DMS 273 treated with DMSO at 0.1 percent for 48 hours (cell line): ENCODE measurements at regions not wholly inside any gene's neighbourhood (a gene's known extent, or its start where the extent isn't known, plus 50 kb on each side); places are given as distances from the start of the nearest gene placed in this dataset.
"Not testable (repeated sequence)": the region's sequence is repeated elsewhere in the genome, so short reads cannot be mapped to it uniquely, and the experiment has no call there.

ENCODE experiments used
- DNase-seq: peaks from one replicate; lab custom pipeline; 2025; lab: John Stamatoyannopoulos, UW

DNA sequence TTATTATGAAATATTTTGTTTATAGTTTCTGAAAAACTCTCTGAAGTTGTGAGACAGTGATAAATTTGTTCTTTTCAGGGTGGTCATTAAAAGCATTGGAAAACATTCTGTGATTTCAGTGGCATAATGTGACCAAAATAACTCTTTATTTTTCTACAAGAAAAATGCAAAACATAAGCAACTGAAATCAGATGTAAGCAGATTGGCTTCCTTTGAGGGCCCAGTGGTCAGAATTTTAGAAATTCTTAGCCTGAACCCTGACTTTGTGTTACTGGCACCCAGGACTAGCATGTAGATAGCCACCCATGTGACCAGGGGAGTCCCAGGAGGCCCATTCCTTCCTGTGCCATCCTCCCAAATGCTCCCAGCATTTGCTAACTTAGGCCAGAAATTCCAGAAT, 145.6 kb upstream of the SLC38A2 start:
- no peak for DNase-seq

DNA sequence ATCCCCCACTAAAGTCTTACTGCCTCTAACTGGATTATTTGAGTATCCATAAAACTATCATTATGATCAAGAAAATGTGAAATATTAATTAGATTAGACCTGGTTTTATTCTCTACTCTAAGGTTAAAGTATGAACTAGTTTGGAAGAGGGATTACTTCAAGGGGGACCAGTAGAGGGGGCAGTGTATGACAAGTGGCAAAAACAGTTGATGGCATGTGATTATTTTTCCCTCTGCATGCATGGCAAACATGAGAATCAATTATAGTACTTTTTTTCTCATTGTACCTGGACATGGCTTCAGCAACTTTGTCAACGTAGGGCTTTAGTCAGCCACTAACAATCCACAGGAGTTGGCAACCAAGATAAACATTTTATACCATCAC, 145.0 kb upstream of the SLC38A2 start:
- DNase-seq: no peak

DNA sequence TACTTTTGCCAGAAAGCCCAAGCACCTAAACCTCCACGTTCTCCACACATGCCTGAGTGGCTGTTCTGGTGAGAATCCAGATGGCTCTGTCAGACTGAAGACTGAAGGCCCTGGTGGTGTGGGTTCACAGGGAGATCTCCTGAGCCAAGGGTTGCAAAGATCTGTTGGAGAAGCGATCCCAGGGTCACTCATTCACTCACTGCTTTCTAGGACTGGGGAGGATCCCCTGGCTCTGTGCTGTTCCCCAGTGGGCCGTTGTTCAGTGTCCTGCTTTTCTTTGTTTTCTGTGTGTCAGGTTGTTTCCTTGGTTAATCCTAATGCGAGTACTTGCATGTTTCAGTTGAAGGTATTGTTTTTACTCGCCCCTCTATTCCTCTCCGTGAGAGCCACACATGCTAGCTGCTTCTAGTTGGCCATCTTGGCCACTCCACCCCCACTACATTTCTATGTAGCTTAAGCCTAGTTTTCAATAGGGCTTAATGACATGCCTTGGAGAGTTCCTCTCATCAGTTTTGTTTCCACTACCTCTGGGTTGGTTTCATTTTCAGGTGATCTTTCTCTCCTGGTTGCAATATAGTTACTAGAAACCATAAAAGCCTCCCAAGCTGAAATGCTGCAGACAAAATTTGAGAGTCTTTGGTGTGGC, 144.5 kb upstream of the SLC38A2 start:
- DNase-seq: no peak

DNA sequence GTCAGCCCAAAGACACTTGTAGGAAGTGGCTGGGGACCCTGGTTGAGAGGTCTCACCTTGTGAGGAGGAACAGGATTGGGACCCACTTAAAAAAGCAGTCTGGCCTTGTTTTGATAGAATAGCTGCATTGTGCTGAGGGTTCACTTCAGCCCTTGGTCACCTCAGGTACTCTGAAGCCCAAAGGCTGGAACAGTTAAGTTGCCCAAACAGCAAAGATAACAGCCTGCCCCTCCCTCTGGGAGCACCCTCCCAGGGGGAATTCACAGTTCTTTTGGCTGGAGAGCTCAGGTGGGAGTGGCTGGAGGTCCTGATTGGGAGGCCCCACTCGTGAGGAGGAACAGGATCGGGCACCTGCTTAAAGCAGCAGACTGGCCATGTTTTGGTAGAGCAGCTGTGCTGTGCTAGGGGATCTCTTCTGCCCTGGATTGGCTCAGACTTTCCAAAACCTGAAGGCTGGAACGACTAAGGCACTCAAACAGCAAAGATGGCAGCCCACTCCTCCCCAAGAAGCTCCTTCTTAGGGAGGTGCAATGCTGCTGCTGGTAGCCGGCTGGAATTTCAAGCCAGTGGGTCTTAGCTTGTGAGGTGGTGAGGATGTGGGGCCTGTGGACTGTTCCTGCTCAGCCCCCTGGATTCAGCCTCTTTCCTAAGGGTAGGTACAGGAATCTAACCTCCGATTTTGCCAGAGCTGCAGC, 143.8 kb upstream of the SLC38A2 start:
- DNase-seq: no peak

DNA sequence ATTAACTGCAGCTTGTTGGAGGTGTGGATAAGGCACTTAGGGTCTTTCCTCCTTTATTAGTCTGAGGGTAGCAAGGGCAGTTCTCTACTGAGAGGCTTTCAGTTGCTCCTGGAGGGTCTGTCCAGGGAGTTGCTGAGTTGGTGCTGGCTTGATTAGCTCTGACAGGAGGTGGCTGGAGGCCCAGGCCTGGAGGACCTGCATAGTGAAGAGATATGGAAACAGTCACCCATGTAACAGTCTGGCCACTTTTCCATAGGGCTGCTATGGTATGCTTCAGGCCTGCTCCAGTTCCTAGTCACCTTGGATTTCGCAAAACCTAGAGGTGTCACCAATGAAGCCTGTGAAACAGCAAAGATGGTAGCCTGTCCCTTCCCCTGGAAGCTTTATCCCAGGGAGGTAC, 143.3 kb upstream of the SLC38A2 start:
- no peak for DNase-seq

DNA sequence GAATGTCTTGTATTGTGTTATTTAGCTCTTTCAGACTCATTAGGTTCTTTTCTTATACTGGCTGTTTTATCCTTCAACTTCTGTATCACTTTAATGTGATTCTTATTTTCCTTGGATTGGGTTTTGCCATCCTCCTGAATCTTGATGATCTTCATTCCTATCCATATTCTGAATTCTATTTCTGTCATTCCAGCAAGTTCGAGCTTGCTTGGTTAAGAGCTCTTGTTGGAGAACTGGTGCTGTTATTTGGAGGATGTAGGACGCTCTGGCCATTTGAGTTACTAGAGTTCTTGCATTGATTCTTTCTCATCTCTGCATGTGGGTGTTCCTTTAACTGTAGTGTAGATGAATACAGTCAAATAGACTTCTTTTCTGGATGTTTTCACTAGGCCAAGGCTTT, 142.3 kb upstream of the SLC38A2 start:
- DNase-seq: no peak

DNA sequence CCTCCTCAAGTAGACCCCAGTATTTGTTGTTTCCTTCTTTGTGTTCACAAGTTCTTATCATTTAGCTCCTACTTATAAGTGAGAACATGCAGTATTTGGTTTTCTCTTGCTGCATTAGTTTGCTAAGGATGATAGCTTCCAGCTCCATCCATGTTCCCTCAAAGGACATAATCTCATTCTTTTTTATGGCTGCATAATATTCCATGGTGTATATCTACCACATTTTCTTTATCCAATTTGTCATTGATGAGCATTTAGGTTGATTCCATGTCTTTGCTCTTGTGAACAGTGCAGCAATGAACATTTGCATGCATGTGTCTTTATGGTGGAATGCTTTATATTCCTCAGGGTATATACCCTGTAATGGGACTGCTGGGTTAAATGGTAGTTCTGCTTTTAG, 137.7 kb upstream of the SLC38A2 start:
- not testable (repeated sequence) for DNase-seq

DNA sequence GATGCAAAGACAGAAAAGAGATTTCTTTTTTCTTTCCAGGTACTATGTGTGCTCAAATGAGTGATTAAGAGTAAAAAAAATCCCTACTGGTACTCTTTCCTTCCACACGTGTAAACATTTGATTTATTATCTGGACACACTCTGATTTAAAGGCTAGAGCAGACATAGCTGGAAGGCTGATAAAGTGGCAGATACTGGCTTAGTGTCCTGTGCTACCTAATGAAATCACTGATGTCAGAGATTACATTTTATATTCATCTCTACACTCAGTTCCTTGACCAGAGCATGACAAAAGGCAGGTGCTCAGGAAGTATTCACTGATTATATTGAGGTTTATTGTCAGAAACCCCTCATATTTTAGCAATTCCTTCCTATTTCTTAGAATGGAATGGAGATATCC, 136.6 kb upstream of the SLC38A2 start:
- no peak for DNase-seq

DNA sequence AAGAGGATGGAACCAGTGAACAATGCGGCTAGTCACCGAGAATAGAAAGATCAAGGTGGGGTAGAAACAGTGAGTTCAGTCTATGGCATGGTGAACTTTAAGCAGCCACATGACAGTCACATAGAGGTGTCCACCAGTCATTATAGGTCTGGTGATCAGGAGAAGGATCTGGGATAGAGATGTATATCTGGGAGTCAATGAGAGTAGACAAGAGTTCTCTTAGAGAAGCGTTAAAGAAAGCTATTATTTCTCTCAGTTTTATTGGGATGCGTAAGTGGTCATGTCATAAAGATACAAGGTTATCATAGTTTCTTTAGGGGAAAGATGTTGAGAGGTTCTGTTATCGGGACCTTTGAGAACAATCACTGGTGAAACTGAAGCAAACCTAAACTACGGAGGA, 136.1 kb upstream of the SLC38A2 start:
- DNase-seq: no peak

DNA sequence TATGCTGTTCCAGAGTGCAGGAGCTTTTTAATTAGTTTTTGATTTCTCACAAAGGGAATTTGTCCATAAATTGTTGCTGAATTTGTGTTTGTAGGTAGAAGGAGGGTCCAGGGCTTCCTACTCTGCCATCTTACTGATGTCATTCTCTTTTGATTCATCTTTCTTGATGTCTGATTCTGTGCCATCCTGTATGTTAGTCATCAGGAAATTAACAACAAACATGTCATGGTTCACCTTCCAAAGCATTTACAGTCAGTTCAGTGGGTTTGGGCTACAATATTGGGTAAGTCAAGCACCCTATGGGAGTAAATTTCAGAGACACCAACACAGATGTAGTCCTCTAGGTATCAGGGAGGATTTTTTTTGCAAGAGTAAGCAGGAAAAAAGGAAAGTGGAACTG, 135.2 kb upstream of the SLC38A2 start:
- no peak for DNase-seq

DNA sequence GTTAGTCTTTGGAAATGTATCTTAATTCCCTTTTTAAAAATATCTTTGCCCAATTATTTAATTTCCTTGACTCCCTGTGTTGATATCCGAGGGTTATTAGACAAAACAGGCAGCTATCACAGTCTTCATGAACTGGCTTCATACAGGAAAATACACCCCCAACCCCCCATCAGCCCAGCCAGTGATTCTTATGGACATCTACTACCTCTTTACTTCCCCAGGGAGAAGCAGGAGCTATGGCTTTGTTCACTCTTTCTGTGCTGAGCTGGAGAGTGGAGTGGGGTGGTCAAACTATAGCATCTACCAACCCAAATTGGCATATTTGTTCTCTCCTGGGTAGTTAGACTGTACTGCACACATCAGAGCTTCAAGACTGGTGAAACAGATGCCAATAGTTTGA, 134.4 kb upstream of the SLC38A2 start:
- DNase-seq: no peak

DNA sequence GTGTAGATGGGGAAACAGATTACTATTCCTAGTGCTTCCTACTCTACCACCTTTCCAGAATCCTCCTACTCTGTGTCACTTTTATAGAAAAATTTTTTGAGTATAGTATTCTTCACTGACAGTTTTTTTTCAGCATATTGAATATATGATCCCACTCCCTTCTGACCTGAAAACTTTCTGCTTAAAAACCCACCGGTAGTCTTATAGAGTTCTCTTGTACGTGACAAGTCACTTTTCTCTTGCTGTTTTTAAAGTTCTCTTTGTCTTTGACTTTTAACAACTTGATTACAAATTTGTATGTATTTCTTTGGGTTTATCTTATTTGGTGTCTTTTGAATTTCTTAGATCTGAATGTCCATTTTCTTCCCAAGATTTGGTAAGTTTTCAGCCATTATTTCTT, 133.6 kb upstream of the SLC38A2 start:
- no peak for DNase-seq

DNA sequence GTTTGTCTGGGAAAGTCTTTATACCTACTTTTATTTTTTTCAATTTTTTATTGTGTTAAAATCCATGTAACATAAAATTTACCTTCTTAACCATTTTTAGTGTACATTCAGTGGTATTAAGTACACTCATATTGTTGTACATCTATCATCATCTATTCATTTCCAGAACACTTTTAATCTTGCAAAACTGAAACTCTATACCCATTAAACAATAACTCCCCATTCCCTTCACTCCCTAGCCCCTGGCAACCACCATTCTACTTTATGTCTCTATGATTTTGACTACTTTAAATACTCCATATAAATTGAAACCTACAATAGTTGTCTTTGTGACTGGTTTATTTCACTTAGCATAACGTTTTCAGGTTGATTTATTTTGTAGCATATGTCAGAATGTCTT, 131.9 kb upstream of the SLC38A2 start:
- no peak for DNase-seq

DNA sequence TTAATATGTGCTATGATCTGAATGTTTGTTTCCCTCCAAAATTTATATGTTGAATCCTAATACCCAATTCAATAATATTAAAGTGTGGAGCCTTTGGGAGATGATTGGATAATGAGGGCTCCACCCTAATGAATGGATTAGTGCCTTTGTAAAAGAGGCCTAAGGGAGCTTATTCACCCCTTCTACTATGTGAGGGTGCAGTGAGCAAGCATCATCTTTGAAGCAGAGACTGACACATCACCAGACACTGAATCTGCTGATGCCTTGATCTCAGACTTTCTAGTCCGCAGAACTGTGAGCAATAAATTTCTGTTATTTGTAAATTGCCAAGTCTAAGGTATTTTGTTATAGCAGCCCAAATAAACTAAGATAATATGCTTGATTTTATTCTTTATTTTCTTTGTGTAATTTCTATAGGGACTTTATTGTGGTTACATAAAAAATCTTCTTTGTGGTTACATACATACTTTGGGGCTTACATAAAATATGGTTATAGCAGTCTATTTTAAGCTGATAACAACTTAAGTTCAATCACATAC, 131.1 kb upstream of the SLC38A2 start:
- DNase-seq: no peak

DNA sequence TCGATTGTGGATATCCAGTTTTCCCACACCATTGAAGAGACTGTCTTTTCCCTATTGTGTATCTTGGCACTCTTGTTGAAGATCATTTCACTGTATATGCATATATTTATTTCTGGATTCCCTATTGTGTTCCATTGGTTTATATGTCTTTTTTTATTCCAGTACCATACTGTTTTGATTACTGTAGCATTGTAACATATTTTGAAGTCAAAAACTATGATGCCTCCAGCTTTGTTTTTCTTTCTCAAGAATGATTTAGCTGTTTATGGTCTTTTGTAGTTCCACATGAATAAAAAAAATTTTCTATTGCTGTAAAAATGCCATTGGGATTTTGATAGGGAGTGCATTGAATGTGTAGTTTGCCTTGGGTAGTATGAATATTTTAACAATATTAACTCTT, 128.1 kb upstream of the SLC38A2 start:
- no peak for DNase-seq

DNA sequence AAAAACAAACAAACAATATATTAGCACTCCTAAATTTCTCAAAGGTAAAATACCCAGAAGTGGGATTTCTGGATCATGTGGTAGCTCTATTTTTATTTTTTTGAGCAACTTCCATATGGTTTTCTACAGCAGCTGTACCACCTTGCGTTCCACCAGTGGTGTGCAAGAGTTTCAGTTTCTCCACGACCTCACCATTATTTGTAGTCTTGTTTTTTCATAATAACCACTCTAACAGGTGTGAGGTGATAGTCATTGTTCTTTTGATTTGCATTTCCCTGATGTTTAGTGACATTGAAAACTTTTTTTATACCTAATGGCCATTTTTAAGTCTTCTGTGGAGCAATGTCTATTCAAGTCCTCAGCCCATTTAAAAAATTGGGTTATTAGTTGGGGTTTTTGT, 127.3 kb upstream of the SLC38A2 start:
- no peak for DNase-seq

DNA sequence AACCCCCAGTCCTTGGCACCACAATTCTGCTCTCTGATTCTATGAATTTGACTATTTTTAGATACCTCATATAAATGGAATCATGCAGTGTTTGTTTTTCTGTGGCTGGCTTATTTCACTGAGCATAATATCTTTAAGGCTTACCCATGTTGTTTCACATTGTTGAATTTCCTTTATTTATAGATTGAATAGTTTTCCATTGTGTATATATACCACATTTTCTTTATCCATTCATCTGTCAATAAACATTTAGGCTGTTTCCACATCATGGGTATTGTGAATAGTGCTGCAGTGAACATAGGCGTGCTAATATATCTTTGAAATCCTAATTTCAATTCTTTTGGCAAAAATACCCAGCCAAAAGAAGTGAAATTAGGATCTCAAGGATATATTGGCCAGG, 126.7 kb upstream of the SLC38A2 start:
- DNase-seq: no peak

DNA sequence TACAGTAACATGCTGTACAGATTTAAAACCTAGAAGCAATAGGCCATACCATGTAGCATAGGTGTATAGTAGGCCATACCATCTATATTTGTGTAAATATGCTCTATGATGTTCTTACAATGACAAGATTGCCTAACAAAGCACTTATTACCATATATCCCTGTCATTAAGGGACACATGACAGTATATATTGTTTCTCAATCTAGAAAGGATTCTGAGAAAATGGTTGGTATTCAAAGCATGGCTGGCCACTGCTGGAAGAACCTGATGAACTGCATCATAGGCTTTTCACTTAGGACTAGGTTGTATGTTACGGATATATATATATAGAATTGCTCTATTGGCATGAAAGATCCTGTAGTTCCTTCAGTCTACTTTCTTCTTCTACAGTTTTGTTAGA, 125.2 kb upstream of the SLC38A2 start:
- DNase-seq: no peak

DNA sequence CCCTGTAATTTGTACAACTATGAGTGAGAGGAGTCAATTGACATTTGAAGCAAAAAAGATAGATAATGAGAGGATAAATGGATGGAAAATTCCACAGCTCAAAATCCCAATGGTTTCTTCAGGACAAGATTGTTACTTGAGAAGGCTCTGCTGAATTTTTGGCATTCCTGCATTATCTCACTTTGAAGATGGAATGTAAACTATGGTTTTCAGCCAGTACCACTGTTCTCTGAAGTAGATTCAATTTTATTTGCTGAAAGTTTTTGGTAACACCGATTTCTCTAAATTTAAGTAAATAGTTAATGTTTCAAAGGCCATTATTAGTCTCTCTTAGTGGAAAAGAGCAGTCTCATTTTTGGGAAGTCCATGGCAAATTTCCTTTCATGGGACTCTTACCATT, 121.9 kb upstream of the SLC38A2 start:
- DNase-seq: no peak

DNA sequence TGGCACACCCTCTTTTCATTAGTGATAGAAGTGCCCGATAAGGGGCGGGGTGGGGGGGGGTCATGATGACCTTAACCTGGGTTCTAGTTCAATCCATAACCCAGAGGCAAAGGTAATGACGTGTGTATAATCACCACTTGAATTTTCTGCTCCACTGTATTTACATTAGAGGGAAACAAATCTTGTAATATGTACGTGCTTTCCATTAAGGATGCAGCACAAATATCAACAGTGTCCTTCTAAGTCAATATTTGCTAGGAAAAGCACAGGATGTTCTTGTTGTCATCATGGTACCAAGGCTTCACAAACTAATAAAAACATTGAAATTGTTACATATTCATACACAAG, 121.2 kb upstream of the SLC38A2 start:
- DNase-seq: no peak

DNA sequence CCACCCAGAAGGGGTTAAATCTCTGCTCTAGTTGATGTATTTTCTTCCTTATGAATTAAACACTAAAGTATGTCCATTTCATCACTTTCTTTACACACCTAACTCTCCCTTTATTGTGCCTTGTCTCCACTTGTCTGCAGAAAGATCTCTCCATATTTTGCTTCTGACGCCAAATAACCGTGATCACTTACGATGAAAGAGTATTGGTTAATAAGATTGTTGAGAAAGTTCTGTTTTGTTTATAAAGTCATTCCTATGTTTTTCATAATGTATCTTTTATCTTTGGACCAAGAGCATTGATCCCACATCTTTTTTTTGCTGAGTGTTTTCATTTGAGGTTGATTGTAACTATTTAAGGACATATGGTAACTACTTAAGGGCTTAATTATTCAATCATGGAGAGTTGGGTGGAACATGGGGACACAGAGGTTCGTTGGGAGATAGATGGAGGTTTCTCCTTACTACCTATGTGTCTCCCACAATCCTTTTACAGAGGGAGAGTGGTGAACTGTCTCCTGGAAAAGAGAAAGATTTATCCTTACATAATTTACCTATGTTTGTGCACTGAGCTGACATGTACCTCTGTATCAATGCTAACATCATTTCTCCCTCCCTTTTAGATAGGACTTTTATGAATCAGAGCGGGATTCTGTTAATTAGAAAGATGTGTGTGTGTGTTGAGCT, 120.7 kb upstream of the SLC38A2 start:
- no peak for DNase-seq

DNA sequence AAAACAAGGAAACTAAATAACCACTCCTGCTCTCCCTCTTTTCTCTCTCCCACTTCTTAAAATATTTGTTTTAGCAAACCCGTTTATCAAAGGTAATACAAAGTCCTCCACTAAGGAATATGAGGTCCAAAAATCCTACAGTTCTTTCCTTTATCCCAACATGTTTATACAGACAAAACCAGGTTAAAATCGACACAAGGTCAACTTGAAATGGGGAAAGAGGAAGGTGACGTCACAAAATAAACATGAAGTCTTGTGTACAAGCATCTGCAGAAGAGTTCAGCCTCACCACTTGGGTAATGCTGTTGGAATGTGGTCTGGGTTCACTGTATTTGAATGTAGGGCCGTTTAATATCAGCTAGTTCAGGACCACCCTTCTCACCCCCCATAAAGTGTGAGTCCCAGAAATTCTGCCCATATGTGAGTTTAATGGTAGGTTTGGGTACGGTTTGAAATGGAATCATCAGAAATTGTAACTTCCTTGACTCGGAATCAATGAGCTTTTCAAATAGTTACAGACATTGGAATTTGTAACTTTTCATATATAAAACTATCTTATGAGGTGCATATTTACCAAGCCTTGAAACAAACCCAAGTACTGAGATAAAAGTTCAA, 120.0 kb upstream of the SLC38A2 start:
- no peak for DNase-seq

DNA sequence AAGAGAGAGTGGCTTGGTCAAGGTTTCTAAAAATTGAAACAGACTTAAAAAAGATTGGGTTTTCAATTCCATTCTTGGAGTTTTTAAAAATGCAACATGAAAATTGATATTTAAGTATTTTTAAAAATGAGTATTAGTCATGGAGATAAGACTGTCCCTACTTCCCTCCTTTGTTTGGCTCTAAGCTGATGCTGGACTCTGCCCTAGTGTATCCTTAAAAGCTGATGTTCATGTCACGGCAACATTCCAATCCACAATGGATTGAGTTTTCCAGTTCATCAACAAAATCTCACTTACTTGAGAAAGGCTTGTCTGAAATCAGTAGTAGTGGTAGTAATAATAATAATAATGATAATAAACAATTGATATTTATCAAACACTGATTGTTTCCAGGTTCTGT, 119.0 kb upstream of the SLC38A2 start:
- no peak for DNase-seq
